Hepatocyte (in vitro differentiated cells): ENCODE measurements at regions not wholly inside any gene's neighbourhood (a gene's known extent, or its start where the extent isn't known, plus 50 kb on each side); places are given as distances from the start of the nearest gene placed in this dataset.

Experiments used
- EZH2 ChIP-seq: fragments of 200-600 bp; sonication (generic); IDR thresholded peaks from 2 replicates; pipeline ENCODE4 v1.6.1; 2016; ENCODE audit warnings: antibody characterized with exemption, mild to moderate bottlenecking, borderline replicate concordance
- EZH2phosphoT487 ChIP-seq: fragments of 200-600 bp; sonication (generic); IDR thresholded peaks from one replicate; pipeline ENCODE4 v1.6.1; 2018; ENCODE audit warnings: antibody characterized with exemption, mild to moderate bottlenecking, low read depth, moderate library complexity; ENCODE audit not compliant: unreplicated experiment, severe bottlenecking
- TF ChIP-seq, protein P1 (sequence below): fragments of 200-600 bp; sonication (generic); IDR thresholded peaks from 2 replicates; pipeline ENCODE4 v1.5.1; 2016; ENCODE audit warnings: antibody characterized with exemption, mild to moderate bottlenecking; ENCODE audit not compliant: poor library complexity

DNA sequence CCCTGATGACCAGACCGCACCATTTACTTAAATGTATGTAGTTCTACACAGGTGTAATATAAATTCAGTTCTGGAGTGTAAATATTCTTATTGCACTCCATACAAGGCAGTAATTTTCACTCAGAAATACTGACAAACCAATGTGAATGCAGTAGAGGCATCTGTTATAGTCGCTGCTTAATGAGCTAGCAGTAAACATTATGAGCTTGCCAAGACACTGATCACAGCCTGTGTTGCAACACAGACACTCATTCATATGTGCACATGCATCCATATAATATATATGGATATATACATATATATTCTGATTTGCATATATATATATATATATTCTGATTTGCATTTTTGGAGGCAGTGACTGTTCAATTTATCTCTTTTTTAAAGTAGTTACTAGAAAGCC lies 435.1 kb upstream of the ST8SIA4 start:
- TF ChIP-seq, protein P1, sequence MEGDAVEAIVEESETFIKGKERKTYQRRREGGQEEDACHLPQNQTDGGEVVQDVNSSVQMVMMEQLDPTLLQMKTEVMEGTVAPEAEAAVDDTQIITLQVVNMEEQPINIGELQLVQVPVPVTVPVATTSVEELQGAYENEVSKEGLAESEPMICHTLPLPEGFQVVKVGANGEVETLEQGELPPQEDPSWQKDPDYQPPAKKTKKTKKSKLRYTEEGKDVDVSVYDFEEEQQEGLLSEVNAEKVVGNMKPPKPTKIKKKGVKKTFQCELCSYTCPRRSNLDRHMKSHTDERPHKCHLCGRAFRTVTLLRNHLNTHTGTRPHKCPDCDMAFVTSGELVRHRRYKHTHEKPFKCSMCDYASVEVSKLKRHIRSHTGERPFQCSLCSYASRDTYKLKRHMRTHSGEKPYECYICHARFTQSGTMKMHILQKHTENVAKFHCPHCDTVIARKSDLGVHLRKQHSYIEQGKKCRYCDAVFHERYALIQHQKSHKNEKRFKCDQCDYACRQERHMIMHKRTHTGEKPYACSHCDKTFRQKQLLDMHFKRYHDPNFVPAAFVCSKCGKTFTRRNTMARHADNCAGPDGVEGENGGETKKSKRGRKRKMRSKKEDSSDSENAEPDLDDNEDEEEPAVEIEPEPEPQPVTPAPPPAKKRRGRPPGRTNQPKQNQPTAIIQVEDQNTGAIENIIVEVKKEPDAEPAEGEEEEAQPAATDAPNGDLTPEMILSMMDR, result no peak
- TF ChIP-seq EZH2, result no peak
- no peak for TF ChIP-seq EZH2phosphoT487
